IPS-20b (cell line): ENCODE measurements at regions not wholly inside any gene's neighbourhood (a gene's known extent, or its start where the extent isn't known, plus 50 kb on each side); places are given as distances from the start of the nearest gene placed in this dataset.

Experiments used
- H3K27ac ChIP-seq: one replicate; pipeline ENCODE4 v1.5.1; 2013; ENCODE audit warnings: low read length
- H3K27me3 ChIP-seq: 2 replicates; pipeline ENCODE4 v1.6.1; 2013; ENCODE audit warnings: mild to moderate bottlenecking, low read length, inconsistent platforms; ENCODE audit not compliant: insufficient read depth
- H3K36me3 ChIP-seq: 2 replicates; pipeline ENCODE4 v1.6.1; 2013; ENCODE audit warnings: low read depth, mild to moderate bottlenecking, inconsistent platforms, low read length, moderate library complexity; ENCODE audit not compliant: insufficient read depth
- H3K4me1 ChIP-seq: 2 replicates; pipeline ENCODE4 v1.6.1; 2013; ENCODE audit warnings: mild to moderate bottlenecking, control low read depth, inconsistent platforms, low read length, moderate library complexity; ENCODE audit not compliant: insufficient read depth
- H3K4me3 ChIP-seq: 2 replicates; pipeline ENCODE4 v1.5.1; 2013; ENCODE audit warnings: mild to moderate bottlenecking, low read length, inconsistent platforms
- H3K9ac ChIP-seq: 2 replicates; pipeline ENCODE4 v1.6.1; 2013; ENCODE audit warnings: low read depth, mild to moderate bottlenecking, inconsistent platforms, low read length, moderate library complexity
- H3K9me3 ChIP-seq: 2 replicates; pipeline ENCODE4 v1.6.1; 2013; ENCODE audit warnings: mild to moderate bottlenecking, low read depth, low read length, inconsistent platforms; ENCODE audit not compliant: insufficient read depth

- Histone ChIP-seq H3K9me3 (no peaks in the 10 kb centered on the region), H3K36me3 (no peaks in the 10 kb centered on the region), H3K27me3 (no peaks in the 10 kb centered on the region), H3K4me1 (no peaks in the 10 kb centered on the region), H3K9ac (no peak overlapping the region), H3K4me3 (no peak overlapping the region), H3K27ac (no peak overlapping the region)
Measured at GRCh38 chr1:221414772-221415539, 326.9 kb downstream of the DUSP10 start.

- Histone ChIP-seq H3K4me3 (no peak overlapping the region), H3K9ac (no peak overlapping the region), H3K9me3 (no peaks in the 10 kb centered on the region), H3K27me3 (no peaks in the 10 kb centered on the region), H3K27ac (no peak overlapping the region), H3K4me1 (no peaks in the 10 kb centered on the region), H3K36me3 (no peaks in the 10 kb centered on the region)
Measured at GRCh38 chr1:221415651-221416050, 326.2 kb downstream of the DUSP10 start.

GRCh38 chr1:221416142-221416541, 325.7 kb downstream of the DUSP10 start:
- H3K27me3 ChIP-seq = no peaks in the 10 kb centered on the region
- H3K36me3 ChIP-seq = no peaks in the 10 kb centered on the region
- H3K9ac ChIP-seq = no peak overlapping the region
- no peaks in the 10 kb centered on the region for H3K9me3 ChIP-seq
- H3K27ac ChIP-seq = no peak overlapping the region
- no peaks in the 10 kb centered on the region for H3K4me1 ChIP-seq
- H3K4me3 ChIP-seq = no peak overlapping the region

GRCh38 chr1:221416723-221417122, 325.2 kb downstream of the DUSP10 start:
- Histone ChIP-seq H3K4me1 (no peaks in the 10 kb centered on the region), H3K36me3 (no peaks in the 10 kb centered on the region)

GRCh38 chr1:221418346-221418745, 323.5 kb downstream of the DUSP10 start:
- no peaks in the 10 kb centered on the region for H3K27me3 ChIP-seq
- H3K4me1 ChIP-seq = no peaks in the 10 kb centered on the region
- no peak overlapping the region for H3K27ac ChIP-seq
- H3K4me3 ChIP-seq = no peak overlapping the region
- H3K9me3 ChIP-seq = no peaks in the 10 kb centered on the region
- no peaks in the 10 kb centered on the region for H3K36me3 ChIP-seq
- H3K9ac ChIP-seq = no peak overlapping the region

More at GRCh38 chr1:221416723-221417122, 325.2 kb downstream of the DUSP10 start:
- no peak overlapping the region for H3K27ac ChIP-seq
- H3K9ac ChIP-seq = no peak overlapping the region
- H3K27me3 ChIP-seq = no peaks in the 10 kb centered on the region
- H3K9me3 ChIP-seq = no peaks in the 10 kb centered on the region
- H3K4me3 ChIP-seq = no peak overlapping the region

- no peak overlapping the region for H3K4me3 ChIP-seq
- H3K4me1 ChIP-seq = no peaks in the 10 kb centered on the region
- H3K36me3 ChIP-seq = no peaks in the 10 kb centered on the region
- H3K27me3 ChIP-seq = no peaks in the 10 kb centered on the region
- no peak overlapping the region for H3K9ac ChIP-seq
- H3K9me3 ChIP-seq = no peaks in the 10 kb centered on the region
- H3K27ac ChIP-seq = no peak overlapping the region
Measured at GRCh38 chr1:221419513-221420095, 322.3 kb downstream of the DUSP10 start.

GRCh38 chr1:221429264-221429663, 312.6 kb downstream of the DUSP10 start:
- no peaks in the 10 kb centered on the region; the same call in 1 of the 2 replicates for H3K27me3 ChIP-seq
- no peak overlapping the region for H3K4me3 ChIP-seq
- no peaks in the 10 kb centered on the region for H3K4me1 ChIP-seq

GRCh38 chr1:221430152-221430960, 311.5 kb downstream of the DUSP10 start:
- Histone ChIP-seq H3K4me3 (no peak overlapping the region), H3K9ac (no peak overlapping the region), H3K4me1 (no peaks in the 10 kb centered on the region), H3K27me3 (no peaks in the 10 kb centered on the region; the same call in 1 of the 2 replicates), H3K36me3 (no peaks in the 10 kb centered on the region), H3K27ac (no peak overlapping the region), H3K9me3 (no peaks in the 10 kb centered on the region; the same call in 1 of the 2 replicates)

More at GRCh38 chr1:221429264-221429663, 312.6 kb downstream of the DUSP10 start:
- Histone ChIP-seq H3K9me3 (no peaks in the 10 kb centered on the region; the same call in 1 of the 2 replicates), H3K9ac (no peak overlapping the region), H3K36me3 (no peaks in the 10 kb centered on the region), H3K27ac (no peak overlapping the region)

- Histone ChIP-seq H3K9me3 (no peaks in the 10 kb centered on the region; the same call in 1 of the 2 replicates), H3K36me3 (no peaks in the 10 kb centered on the region), H3K9ac (no peak overlapping the region), H3K4me1 (no peaks in the 10 kb centered on the region), H3K27me3 (no peaks in the 10 kb centered on the region; the same call in 1 of the 2 replicates), H3K27ac (no peak overlapping the region), H3K4me3 (no peak overlapping the region)
Measured at GRCh38 chr1:221431068-221431651, 310.7 kb downstream of the DUSP10 start.

GRCh38 chr1:221431961-221432360, 309.9 kb downstream of the DUSP10 start:
- Histone ChIP-seq H3K27me3 (no peaks in the 10 kb centered on the region; the same call in 1 of the 2 replicates), H3K9ac (no peak overlapping the region), H3K27ac (no peak overlapping the region), H3K36me3 (no peaks in the 10 kb centered on the region), H3K4me1 (no peaks in the 10 kb centered on the region), H3K9me3 (no peaks in the 10 kb centered on the region; the same call in 1 of the 2 replicates), H3K4me3 (no peak overlapping the region)

- Histone ChIP-seq H3K27ac (no peak overlapping the region), H3K9me3 (no peaks in the 10 kb centered on the region), H3K9ac (no peak overlapping the region), H3K36me3 (no peaks in the 10 kb centered on the region), H3K27me3 (no peaks in the 10 kb centered on the region; the same call in 1 of the 2 replicates), H3K4me1 (peaks cover 7% of the 10 kb centered on the region; the same call in 1 of the 2 replicates), H3K4me3 (no peak overlapping the region)
Measured at GRCh38 chr1:221435504-221435904, 306.4 kb downstream of the DUSP10 start.
